DLD1 (cell line): ENCODE measurements at regions not wholly inside any gene's neighbourhood (a gene's known extent, or its start where the extent isn't known, plus 50 kb on each side); places are given as distances from the start of the nearest gene placed in this dataset.

Experiments
- in situ Hi-C: cut with HindIII; loops from 2 replicates; pipeline ENCODE4 v1.10.0; 2017; ENCODE audit warnings: low sequenced_read_pairs

DNA sequence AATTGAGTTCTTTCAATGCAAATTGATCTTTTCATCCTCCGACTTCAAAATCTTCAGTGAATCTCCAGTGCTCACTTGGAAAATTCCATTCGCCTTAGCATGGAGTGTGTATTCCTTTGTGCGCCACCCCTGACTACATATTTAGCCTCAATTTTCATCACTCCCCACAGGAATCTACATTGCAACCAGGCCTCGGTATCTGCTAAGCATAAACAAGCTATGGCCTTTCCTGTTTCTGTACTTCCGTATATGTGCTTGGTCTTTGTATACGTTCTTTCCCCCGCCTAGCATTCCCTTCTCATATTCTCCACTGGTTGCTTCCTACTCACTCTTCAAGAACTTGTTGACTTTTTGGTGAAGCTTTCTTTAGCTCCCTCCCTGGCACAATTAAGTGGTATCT is 470.8 kb downstream of the LMO4 start:
- in situ Hi-C loops = loop anchor here (25.0 kb wide), 1 partner anchor 462 kb away; the partner anchor contains the start of gene LMO4

DNA sequence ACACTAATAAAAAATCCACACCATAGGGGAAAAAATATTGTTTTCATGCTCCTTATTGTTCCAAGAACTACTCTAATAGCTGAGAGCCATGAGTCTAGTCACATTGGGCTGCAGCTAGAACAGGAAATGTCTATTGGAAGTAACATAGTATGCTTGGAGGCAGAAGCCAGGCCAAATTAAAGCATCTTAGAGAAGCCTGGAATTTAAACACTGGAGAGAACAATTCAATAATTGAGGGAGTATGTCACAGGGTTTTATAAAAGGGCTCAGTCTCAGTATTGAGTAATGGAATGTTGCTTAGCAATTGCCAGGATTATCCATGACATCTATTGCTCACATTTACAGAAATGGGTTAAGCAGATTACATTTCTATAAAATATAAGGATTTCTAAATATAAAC is 471.3 kb downstream of the LMO4 start:
- in situ Hi-C loops = no loop called here

DNA sequence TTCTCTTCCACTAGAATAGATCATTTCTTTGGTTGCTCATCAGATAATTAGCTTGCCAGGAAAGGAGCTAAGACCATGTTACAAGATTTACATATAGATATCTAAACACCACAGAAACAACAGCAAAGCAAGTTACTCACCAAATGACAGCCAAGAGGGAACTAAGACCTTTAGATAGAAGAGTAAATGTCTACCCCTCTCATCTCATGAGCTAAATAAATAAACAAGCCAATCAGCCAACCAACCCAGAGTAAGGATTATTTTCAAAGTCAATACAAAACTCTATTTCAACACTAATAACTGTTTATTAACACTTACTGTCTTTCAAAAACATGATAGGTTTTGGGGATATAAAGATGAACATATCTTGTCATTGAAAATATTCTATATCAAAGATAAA is 474.7 kb downstream of the LMO4 start:
- in situ Hi-C loops = no loop called here

DNA sequence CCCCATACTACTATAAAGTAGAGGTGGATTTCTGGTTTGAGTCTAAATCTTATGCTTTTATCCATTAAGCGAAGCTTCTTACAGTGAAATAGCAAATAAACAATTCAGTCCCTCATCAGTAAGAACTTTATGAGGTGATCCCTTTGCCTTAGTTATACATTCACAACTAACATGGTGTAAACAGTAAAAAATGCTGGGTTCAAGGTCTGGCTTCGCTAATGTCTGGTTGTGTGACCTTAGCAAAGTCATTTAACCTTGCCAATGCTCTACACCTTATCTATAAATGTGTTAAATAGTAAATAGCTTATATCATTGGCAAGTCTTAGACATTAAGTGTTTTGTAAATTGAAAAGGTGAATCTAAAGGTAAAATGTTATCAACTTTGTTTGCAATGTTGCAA is 475.4 kb downstream of the LMO4 start:
- in situ Hi-C loops = no loop called here

DNA sequence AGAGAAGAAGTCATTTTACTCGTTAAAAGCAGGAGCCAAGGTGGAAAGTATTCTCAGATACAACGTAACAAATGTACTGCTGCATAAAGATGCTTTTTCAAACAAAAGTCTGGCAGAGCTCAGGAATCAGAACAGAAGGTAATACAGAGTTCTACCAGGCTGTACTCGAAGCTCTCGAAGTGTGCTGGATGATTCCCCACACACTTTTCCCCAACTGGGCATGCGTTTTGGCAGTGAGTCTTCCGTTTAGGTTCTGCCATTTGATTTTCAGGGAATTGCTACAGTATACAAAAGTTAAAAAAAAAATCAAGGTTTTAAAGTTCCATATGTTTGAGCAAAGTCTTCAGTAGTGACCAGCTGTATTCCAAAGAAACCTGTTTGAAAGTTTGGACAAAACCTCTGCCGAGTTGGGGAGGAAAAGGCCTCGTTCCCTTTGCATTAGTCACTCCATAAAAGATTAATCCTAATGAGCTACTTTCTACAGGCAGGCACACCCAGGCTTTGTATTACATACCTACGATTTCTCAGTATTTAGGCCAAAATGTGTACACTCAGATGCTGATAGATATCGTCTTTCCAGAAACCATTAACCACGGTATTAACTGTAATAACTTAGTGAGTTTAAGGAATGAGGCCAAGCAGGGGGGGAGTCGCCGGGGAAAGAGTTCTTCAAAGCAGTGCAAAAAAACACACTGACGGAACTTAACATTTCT is 477.1 kb downstream of the LMO4 start:
- in situ Hi-C loops = no loop called here

DNA sequence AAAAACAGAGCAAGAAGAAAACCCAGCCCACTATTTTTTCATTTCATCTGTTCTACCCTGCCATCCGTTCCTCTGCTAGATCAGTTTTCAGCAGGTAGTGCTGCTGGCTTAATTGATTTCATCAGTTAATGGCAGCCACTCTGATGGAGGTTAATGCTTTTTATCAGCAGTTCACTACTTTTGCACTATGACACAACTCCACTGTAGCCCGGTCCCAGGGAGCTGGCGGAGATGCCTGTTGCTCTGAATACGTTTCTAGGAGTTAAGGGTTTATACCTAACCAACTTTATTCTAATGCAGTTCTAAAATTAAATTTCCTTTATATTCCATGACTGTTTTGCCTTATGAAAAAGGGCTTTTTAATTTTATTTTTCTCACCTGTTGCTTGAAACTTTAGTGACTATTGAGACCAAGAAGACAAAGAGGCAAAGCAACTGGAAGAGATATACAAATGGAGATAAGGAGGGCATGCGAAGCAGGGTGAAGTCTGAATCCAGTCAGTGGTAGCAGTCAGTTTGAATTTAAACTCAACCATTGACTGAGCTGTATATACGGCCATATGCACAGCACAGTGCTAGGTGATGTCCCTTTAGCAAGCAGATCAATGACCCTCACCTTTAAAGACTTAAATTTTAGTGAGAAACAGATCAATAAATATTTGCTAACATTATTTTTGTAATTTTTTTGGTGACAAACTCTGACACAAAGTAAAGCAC is 477.9 kb downstream of the LMO4 start:
- in situ Hi-C loops = no loop called here

DNA sequence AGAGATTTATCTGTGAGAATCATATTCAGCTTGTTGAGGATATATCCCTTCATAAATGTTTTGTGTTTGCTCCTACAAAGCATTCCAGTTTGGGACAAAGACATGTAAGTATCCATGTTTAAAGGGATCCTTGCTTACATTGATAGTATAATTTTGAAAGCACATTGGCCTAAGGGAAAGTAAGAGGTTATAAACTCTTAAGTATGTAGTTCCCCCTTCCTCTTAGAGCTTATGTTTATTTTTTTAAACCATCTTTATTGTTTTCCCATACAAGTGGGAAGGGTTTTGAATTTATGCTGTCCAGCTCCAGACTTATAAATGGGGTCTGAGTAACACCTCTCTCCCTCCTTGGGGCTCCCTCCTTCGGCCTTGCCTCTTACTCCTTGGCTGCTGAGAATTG is 481.5 kb downstream of the LMO4 start:
- in situ Hi-C loops = no loop called here

DNA sequence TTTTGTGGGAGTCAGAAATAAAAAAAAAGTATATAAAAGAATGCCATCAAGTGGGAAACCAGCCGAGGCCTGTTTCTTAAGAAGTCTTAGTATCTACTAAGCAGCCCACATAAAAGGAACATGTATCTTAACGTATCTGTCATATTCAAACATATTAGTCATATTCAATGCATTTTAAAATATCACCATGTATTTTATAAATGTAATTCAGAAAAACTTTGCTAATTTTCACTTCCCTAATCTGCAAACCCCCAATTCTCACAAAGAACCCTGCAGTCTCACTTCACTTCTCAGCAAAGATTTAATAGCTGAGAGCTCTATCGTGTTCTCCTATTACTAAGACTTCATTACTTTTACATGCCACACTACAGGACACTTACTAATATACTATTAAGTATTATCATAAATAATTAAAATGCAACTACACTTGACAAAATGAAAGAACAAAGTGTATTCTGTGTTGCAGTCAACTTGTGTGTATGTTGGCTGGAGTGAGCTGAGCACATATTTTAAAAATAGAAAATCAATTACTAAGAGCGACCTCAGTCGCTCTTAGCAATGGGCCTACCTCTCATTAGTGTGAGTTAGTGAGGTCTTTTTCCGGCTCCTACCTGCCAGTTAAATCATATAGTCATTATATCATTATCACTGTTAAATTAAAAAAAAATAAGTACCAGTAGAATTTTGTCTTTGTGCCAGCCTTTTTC is 484.3 kb downstream of the LMO4 start:
- in situ Hi-C loops = no loop called here

DNA sequence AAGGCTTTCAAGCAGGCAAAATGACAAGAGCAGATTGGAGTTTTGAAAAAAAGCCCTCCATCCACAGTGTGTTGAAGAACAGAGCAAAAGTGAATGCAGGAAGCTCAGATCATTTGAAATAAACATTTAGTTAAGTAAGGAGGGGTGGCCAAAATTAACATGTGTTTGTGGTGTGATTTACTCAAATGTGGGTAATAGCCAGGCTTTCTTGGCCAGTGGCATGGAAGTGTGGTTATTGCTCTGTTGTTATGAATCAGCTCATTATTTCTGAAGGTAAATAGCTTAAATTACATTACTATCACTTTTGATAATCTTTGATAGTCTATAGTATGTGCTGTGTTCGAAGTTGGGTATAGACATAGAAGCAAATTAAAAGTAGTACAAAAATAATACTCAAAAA is 485.9 kb downstream of the LMO4 start:
- in situ Hi-C loops = no loop called here

DNA sequence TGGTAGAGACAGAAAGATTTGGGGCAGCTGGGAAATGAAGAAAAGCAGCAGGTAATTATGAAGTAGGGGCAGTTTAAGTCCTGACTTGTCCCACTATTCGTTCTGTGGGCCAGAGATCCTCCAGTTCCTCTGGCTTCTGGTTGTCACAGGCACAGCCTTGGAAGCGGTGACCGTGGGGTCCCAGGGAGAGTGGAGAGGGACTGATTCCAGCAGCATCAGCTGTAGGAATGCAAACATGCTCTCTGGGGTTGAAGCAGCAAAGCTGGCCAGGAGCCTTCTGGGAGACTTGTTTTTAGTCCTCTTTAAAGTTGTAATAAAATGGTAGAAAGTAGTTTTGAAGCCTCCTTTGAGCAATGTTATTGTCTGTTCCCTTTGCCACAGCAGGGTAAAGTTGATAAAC is 488.0 kb downstream of the LMO4 start:
- in situ Hi-C loops = no loop called here

DNA sequence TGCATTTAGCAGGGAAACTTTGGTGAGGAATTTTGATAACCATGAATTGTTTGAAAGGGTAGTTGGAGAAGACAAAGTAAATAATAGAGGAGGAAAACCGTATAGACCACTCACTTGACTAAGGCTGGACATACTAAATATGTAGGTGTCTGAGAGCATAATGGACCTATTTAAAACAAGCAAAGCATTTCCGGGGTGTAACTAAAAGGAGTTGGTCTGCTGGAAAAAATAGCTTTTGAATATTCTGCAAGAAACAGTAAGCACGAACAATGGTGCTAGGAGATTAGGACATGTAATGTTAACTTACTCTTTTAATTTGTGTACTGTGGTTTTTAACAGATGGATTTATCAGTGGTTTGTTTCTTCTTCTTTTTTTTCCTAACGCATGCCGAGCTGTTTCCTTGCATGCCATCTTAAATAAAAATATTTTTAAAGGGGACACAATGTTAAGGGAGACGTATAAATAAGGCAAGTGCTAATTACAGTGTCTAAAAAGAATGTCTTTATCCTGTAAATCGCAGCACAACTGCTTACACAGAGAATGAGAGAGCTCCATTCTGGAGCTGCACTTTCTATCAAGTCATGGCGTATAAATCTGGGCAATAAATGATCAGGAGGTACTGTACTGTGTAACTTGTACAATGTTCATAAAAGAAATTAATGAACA is 492.1 kb downstream of the LMO4 start:
- in situ Hi-C loops = no loop called here

DNA sequence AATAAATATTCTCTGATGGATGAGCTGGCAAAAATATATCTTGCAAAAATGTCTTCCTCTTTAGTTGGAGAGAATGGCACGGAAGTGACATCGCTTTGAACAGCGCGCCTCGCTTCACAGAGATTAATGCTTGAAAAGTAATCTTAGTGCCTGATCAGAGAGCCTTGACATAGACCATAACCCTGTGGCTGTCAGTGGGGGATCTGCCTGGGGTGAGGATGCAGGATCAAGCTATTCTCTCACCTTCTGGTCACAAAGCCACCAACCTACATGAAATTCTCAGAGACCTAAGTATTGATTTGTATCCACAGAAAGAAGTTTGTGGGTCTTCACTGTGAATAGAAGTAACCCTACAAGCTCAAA is 492.6 kb downstream of the LMO4 start:
- in situ Hi-C loops = no loop called here

DNA sequence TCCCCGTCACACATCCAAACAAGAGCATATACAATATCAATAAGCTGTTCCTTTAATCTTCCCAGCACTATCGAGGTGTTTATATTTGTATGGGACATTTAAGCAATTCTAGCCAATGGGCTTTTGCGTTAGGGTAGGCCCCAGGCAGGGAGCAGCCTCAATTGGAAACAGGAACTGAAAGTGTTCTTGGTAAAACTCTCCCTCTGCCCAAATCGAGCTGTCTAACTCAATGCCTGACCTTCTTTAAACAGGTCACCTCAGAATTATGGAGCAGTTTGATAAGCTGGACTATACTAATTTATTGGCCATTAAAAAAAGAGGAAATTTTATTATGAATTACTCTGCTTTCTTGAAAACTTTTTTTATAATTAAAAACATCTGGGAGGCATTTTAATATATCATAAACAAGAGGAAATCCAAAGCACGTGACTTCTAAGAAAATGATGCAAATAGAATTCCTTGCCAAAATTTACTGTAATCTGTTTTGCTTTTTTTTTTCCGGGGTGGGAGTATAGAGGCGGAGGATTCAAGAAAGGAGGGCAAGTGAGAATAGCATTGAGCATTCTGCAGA is 498.1 kb downstream of the LMO4 start:
- in situ Hi-C loops = no loop called here

DNA sequence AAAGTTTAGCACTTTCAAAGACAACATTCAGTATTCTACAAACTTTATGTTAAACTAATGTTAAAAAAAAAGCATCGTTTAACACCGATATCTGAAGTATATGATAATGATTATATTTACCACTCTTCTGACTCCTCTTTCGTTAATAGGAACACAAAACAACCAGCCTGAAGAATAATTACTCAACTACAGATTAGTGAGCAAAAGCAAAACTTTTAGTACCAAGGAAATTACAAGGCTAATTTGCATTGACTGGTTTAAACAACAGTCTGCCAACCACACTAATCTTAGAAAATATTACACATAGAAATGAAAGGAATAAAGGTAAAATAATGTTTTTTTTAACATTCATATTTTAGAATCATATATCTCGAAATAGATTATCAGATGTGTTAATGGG is 500.7 kb downstream of the LMO4 start:
- in situ Hi-C loops = no loop called here

DNA sequence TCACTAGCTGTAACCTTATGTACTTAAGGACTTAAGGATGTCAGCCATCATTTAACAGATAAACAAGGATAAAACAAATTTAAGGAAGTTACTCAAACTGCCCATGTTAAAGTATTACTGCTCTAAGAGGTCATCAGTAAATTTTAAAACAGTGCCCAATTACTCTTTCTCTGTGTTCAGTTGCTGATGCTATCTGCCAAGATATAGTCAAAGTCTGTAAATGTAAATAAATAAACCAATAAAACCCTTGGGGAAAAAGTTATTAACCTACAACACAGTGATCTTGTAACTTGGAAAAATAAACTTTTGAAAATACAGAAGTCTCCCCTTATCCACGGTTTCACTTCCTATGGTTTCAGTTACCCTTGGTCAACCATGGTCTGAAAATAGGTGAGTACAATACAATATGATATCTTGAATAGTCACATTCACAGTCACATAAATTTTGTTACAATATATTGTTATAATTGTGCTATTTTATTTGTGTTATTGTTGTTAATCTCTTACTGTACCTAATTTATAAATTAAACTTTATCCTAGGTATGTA is 501.8 kb downstream of the LMO4 start:
- in situ Hi-C loops = no loop called here

DNA sequence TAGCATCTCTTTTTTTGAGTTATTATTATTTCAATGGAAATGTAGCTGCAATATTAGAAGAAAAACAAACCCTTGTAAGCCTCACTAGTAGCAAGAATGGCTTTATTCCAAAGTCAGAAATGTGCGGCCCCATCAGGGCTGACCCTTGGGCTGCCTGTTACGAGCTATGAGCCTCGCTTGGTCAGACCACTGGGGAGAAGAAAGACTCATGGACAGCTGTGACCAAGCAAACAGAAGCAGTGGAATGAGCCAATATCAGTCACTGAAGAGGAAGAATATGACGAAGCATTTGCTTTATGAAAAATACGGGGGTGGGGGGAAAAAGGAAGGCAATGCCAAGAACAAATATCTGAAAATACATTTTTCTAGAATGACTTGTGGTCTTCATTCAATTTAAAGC is 504.5 kb downstream of the LMO4 start:
- in situ Hi-C loops = no loop called here

DNA sequence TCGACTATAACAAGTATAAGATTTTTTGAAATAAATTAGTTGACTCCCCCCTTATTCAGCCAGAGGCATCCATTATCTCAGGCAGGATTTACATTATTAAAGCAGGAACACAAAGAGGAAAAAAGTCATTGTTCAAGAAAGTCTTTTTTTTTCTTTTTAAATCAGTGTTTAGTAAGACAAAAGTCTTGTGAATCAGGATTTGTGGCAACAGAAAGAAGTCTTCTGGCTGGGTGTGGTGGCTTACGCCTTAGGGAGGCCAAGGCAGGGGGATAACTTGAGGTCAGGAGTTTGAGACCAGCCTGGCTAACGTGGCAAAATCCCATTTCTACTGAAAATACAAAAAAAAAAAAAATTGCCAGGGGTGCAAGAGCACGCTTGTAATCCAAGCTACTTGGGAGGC is 505.5 kb downstream of the LMO4 start:
- in situ Hi-C loops = no loop called here

DNA sequence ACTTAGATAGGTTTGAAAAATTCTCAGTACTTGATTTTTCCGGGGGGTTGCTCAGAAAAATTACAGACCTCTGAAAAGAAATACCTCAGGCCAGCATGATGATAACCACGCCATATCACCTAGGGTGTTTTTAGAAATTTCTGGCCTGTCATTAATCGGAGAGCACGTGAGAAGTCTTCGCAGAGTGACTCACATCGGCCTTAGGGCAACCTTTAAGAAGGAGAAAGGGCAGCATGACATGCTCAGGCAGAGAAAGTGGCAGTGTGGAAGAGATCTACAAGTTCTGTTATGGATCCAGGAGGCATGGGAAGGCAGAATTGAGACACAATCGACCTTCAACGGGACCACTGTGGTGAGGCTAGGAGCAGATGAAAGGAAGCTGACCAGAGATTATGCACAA is 506.3 kb downstream of the LMO4 start:
- in situ Hi-C loops = no loop called here

DNA sequence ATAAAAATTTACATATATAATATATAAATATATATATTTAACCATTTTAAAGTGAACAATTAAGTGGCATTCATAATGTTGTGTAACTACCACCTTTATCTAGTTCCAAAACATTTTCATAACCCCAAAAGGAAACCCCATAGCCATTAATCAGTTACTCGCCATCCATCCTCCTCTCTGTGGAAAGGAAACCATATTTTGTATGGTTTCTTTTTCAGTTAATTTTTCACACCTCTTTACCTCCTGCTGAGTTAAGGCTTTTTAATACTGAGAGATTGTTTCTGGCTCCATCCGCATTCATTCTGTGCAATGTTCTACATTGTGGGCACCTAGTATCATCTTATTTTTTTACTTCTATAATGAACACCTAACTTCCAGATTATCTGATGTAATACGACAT is 512.1 kb downstream of the LMO4 start:
- in situ Hi-C loops = no loop called here

DNA sequence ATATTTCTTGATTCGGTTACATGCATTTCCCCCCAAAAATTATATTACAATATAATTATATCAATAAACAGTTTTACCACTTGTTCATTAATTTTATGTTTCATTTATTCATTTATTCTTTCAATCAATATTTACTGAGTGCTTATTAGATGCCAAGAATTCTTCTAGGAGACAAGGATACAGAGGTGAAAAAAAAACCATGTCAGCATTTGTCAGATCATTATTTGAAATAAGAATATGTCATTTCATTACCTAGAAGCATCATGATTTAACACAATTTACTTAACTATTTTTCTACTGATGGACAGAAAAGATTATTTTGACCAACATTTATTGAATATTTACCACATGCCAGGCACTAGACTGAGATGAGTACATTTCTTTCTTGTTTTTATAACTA is 512.7 kb downstream of the LMO4 start:
- in situ Hi-C loops = no loop called here

DNA sequence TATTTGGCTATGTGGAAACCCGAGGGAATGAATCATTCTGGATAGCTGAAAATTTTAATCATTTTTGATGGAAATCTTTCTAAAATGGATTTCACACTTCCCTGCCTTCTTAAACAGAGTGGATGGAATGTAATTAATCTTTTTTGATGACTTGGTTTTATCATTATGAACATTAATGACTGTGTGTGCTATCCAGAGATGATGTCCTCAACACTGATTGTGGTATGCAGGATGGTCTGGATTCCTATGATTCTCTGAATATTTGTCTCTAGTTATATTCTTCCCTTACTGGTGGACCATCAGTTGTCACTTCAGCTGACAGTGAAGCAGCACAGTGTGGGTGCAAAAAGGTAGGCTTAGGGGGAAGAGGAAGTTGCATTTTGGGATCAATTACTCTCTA is 513.5 kb downstream of the LMO4 start:
- in situ Hi-C loops = no loop called here
